ENCODE measurements at regions not wholly inside any gene's neighbourhood (a gene's known extent, or its start where the extent isn't known, plus 50 kb on each side); places are given as distances from the start of the nearest gene placed in this dataset.
"Not testable (repeated sequence)": the region's sequence is repeated elsewhere in the genome, so short reads cannot be mapped to it uniquely, and the experiment has no call there.

GRCh38 chr21:35719080-35719479 is 341.2 kb downstream of the SETD4 start:
- TF ChIP-seq CTCF (IDR thresholded peaks at IDR 0.05; ENCODE audit: insufficient read depth, low read length, missing control alignments) = no peak
- POLR2A ChIA-PET = no interaction called here
- no peak for DNase-seq (ENCODE audit: low read depth, low spot score)
- CTCF ChIA-PET = no interaction called here
- no peak overlapping the region for H3K4me3 ChIP-seq (ENCODE audit: low read depth, low read length)

GRCh38 chr21:35716876-35717565 is 343.3 kb downstream of the SETD4 start:
- ChIA-PET POLR2A (no interaction called here), CTCF (no interaction called here)
- no peak for DNase-seq (ENCODE audit: low read depth, low spot score)
- no peak for TF ChIP-seq CTCF (IDR thresholded peaks at IDR 0.05; ENCODE audit: insufficient read depth, low read length, missing control alignments)
- H3K4me3 ChIP-seq (ENCODE audit: low read depth, low read length) = no peak overlapping the region

- POLR2A ChIA-PET = no interaction called here
- no peak for TF ChIP-seq CTCF (IDR thresholded peaks at IDR 0.05; ENCODE audit: insufficient read depth, low read length, missing control alignments)
- no peak overlapping the region for H3K4me3 ChIP-seq (ENCODE audit: low read depth, low read length)
- no peak for DNase-seq (ENCODE audit: low read depth, low spot score)
- CTCF ChIA-PET = no interaction called here
Observed at GRCh38 chr21:35713914-35714313, 346.4 kb downstream of the SETD4 start.

- no peak overlapping the region for H3K4me3 ChIP-seq (ENCODE audit: low read depth, low read length)
- no peak for TF ChIP-seq CTCF (IDR thresholded peaks at IDR 0.05; ENCODE audit: insufficient read depth, low read length, missing control alignments)
- POLR2A ChIA-PET = no interaction called here
- no peak for DNase-seq (ENCODE audit: low read depth, low spot score)
- CTCF ChIA-PET = interaction anchor here (0.9 kb wide), 1 partner anchor 20 kb away, joined by 3 read pairs; no protein-coding TSS in a partner anchor
Observed at GRCh38 chr21:35711661-35712060, 348.7 kb downstream of the SETD4 start.

GRCh38 chr21:35711213-35711612 is 349.1 kb downstream of the SETD4 start:
- ChIA-PET POLR2A (no interaction called here), CTCF (no interaction called here)
- no peak for TF ChIP-seq CTCF (IDR thresholded peaks at IDR 0.05; ENCODE audit: insufficient read depth, low read length, missing control alignments)
- DNase-seq (ENCODE audit: low read depth, low spot score) = no peak
- H3K4me3 ChIP-seq (ENCODE audit: low read depth, low read length) = no peak overlapping the region

GRCh38 chr21:35709990-35710389 is 350.3 kb downstream of the SETD4 start:
- H3K4me3 ChIP-seq (ENCODE audit: low read depth, low read length); CTCF ChIA-PET; POLR2A ChIA-PET; DNase-seq (ENCODE audit: low read depth, low spot score): not testable (repeated sequence)

- CTCF ChIA-PET = interaction anchor here (1.2 to 1.8 kb wide), 2 partner anchors 8 to 10 kb away, joined by 3 to 4 read pairs; no protein-coding TSS in a partner anchor
- no peak overlapping the region for H3K4me3 ChIP-seq (ENCODE audit: low read depth, low read length)
- no peak for TF ChIP-seq CTCF (IDR thresholded peaks at IDR 0.05; ENCODE audit: insufficient read depth, low read length, missing control alignments)
- no peak for DNase-seq (ENCODE audit: low read depth, low spot score)
- POLR2A ChIA-PET = no interaction called here
Observed at GRCh38 chr21:35705888-35706287, 354.4 kb downstream of the SETD4 start.

All from AG04449 (cell line).